H1 (cell line): ENCODE measurements at regions not wholly inside any gene's neighbourhood (a gene's known extent, or its start where the extent isn't known, plus 50 kb on each side); places are given as distances from the start of the nearest gene placed in this dataset.

ENCODE experiments used
- CREB1 ChIP-seq: IDR thresholded peaks from 2 replicates; pipeline ENCODE4 v1.6.1; 2012; ENCODE audit warnings: inconsistent platforms
- CTCF ChIP-seq, 3 experiments: IDR thresholded peaks; 1 replicate in 2 of 3; 2 replicates in 1 of 3; pipeline versions ENCODE4 v1.5.1 to v1.6.1; 2011; ENCODE audit warnings: low read length in 3 of 3, mild to moderate bottlenecking in 3 of 3, inconsistent platforms in 2 of 3, low read depth in 1 of 3, moderate library complexity in 1 of 3; ENCODE audit not compliant: insufficient read depth in 1 of 3; ENCODE audit errors: control extremely low read depth in 1 of 3
- EP300 ChIP-seq, 2 experiments: IDR thresholded peaks; 1 replicate in 1 of 2; 2 replicates in 1 of 2; pipeline ENCODE4 v1.6.1; 2011 to 2012; ENCODE audit warnings: low read depth in 2 of 2, low read length in 2 of 2, mild to moderate bottlenecking in 2 of 2, borderline replicate concordance in 1 of 2, inconsistent platforms in 1 of 2, moderate library complexity in 1 of 2
- EZH2 ChIP-seq: fragments of 200-600 bp; sonication (generic); IDR thresholded peaks from 2 replicates; pipeline ENCODE4 v1.7.1; 2012; ENCODE audit warnings: low read depth, mild to moderate bottlenecking, moderate library complexity, low read length, inconsistent platforms; ENCODE audit not compliant: severe bottlenecking
- MAFK ChIP-seq: IDR thresholded peaks from 2 replicates; pipeline ENCODE4 v1.6.1; 2012; ENCODE audit warnings: low read depth, mild to moderate bottlenecking, improper control_type of control experiment, low read length
- POLR2A ChIP-seq, 2 experiments: IDR thresholded peaks; 1 replicate in 1 of 2; 2 replicates in 1 of 2; pipeline ENCODE4 v1.6.1; 2011; ENCODE audit warnings: low read depth in 2 of 2, low read length in 2 of 2, mild to moderate bottlenecking in 2 of 2; ENCODE audit errors: control extremely low read depth in 1 of 2
- SUZ12 ChIP-seq: fragments of 200-600 bp; sonication (generic); IDR thresholded peaks from 2 replicates; pipeline ENCODE4 v1.6.1; 2012; ENCODE audit warnings: mild to moderate bottlenecking, inconsistent platforms, low read length, moderate library complexity, mixed read lengths
- TAF7 ChIP-seq: optimal IDR thresholded peaks from 2 replicates; pipeline ENCODE3; 2011; ENCODE audit warnings: low read depth, mild to moderate bottlenecking, inconsistent platforms, low read length, moderate library complexity, borderline replicate concordance
- TBP ChIP-seq: IDR thresholded peaks from 2 replicates; pipeline ENCODE4 v1.6.1; 2011; ENCODE audit warnings: low read depth, low read length, improper control_type of control experiment
- USF2 ChIP-seq: IDR thresholded peaks from 2 replicates; pipeline ENCODE4 v1.6.1; 2011; ENCODE audit warnings: low read length, improper control_type of control experiment

GRCh38 chr3:106710596-106710995, 666.6 kb upstream of the CCDC54 start:
- TF ChIP-seq MAFK (no peak), CTCF (IDR thresholded peaks at IDR 0.05; ENCODE audit: control extremely low read depth in 1 of 3, insufficient read depth in 1 of 3, low read depth in 1 of 3, low read length in 3 of 3) (no peak), EZH2 (no peak), TBP (no peak), EP300 (IDR thresholded peaks at IDR 0.05; ENCODE audit: borderline replicate concordance in 1 of 2, low read depth in 2 of 2, low read length in 2 of 2) (no peak), SUZ12 (no peak), TAF7 (no peak), CREB1 (no peak), POLR2A (IDR thresholded peaks at IDR 0.05; ENCODE audit: control extremely low read depth in 1 of 2, low read depth in 2 of 2, low read length in 2 of 2) (no peak), USF2 (no peak)
